ENCODE measurements at regions not wholly inside any gene's neighbourhood (a gene's known extent, or its start where the extent isn't known, plus 50 kb on each side); places are given as distances from the start of the nearest gene placed in this dataset.

DNA sequence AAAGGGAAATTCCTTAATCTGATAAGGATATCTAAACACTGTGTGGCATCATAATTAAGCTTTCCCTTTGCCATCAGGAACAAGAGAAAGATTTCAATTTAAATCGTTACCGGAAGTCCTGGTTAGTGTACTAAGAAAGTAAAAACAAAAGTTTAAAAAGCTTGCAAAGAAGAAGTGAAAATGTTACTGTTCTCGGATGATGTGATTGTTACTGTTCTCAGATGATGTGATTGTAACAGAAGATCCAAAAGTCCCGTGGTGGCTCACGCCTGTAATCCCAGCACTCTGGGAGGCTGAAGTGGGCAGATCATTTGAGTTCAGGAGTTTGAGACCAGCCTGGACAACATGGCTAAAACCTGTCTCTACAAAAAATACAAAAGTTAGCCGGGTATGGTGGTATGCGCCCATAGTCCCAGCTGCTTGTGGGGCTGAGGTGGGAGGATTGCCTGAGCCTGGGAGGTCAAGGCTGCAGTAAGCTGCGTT is 62.5 kb downstream of the RGS12 start (continued):
- TF ChIP-seq, protein P1, sequence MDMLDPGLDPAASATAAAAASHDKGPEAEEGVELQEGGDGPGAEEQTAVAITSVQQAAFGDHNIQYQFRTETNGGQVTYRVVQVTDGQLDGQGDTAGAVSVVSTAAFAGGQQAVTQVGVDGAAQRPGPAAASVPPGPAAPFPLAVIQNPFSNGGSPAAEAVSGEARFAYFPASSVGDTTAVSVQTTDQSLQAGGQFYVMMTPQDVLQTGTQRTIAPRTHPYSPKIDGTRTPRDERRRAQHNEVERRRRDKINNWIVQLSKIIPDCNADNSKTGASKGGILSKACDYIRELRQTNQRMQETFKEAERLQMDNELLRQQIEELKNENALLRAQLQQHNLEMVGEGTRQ (IDR thresholded peaks at IDR 0.05; ENCODE audit: borderline replicate concordance, low read depth, low read length) = no peak

DNA sequence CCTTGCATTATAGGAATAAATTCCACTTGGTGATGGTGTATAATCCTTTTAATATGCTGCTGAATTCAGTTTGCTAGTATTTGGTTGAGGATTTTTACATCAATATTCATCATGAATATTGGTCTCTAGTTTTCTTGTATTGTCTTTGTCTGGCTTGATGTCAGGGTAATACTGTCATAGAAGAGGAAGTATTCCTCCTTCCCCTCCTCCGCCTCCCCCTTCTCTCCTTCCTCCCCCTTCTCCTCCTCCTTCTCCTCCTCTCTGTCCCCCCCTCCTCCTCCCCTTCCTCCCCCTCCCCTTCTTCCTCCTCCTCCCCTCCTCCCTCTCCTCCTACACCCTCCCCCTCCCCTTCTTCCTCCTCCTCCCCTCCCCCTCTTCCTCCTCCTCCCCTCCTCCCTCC is 65.8 kb downstream of the RGS12 start:
- 100% methylated on average over 1 of the region's 1 CpG for WGBS (ENCODE audit: low lambda C conversion rate)
- TF ChIP-seq RAD21 (IDR thresholded peaks at IDR 0.05; ENCODE audit: low read length) (no peak), FOSL2 (IDR thresholded peaks at IDR 0.05; ENCODE audit: borderline replicate concordance, low read depth) (no peak), SIN3A (IDR thresholded peaks at IDR 0.05; ENCODE audit: borderline replicate concordance, low read depth, low read length) (no peak), RXRA (IDR thresholded peaks at IDR 0.05; ENCODE audit: borderline replicate concordance, low read depth) (no peak), TAF1 (IDR thresholded peaks at IDR 0.05; ENCODE audit: borderline replicate concordance, low read depth, low read length) (no peak), MEF2A (IDR thresholded peaks at IDR 0.05; ENCODE audit: borderline replicate concordance, low read depth) (no peak), POLR2AphosphoS5 (IDR thresholded peaks at IDR 0.05; ENCODE audit: low read depth, low read length) (no peak), FOXJ3 (CRISPR knock-in tag; IDR thresholded peaks at IDR 0.05) (no peak), FOXM1 (IDR thresholded peaks at IDR 0.05; ENCODE audit: low read depth) (no peak)
- TF ChIP-seq, protein P2, sequence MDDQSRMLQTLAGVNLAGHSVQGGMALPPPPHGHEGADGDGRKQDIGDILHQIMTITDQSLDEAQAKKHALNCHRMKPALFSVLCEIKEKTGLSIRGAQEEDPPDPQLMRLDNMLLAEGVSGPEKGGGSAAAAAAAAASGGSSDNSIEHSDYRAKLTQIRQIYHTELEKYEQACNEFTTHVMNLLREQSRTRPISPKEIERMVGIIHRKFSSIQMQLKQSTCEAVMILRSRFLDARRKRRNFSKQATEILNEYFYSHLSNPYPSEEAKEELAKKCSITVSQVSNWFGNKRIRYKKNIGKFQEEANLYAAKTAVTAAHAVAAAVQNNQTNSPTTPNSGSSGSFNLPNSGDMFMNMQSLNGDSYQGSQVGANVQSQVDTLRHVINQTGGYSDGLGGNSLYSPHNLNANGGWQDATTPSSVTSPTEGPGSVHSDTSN (IDR thresholded peaks at IDR 0.05) = no peak
- TF ChIP-seq, protein P3, sequence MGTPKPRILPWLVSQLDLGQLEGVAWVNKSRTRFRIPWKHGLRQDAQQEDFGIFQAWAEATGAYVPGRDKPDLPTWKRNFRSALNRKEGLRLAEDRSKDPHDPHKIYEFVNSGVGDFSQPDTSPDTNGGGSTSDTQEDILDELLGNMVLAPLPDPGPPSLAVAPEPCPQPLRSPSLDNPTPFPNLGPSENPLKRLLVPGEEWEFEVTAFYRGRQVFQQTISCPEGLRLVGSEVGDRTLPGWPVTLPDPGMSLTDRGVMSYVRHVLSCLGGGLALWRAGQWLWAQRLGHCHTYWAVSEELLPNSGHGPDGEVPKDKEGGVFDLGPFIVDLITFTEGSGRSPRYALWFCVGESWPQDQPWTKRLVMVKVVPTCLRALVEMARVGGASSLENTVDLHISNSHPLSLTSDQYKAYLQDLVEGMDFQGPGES (IDR thresholded peaks at IDR 0.05; ENCODE audit: low read depth, low read length) = no peak
- TF ChIP-seq, protein P4, sequence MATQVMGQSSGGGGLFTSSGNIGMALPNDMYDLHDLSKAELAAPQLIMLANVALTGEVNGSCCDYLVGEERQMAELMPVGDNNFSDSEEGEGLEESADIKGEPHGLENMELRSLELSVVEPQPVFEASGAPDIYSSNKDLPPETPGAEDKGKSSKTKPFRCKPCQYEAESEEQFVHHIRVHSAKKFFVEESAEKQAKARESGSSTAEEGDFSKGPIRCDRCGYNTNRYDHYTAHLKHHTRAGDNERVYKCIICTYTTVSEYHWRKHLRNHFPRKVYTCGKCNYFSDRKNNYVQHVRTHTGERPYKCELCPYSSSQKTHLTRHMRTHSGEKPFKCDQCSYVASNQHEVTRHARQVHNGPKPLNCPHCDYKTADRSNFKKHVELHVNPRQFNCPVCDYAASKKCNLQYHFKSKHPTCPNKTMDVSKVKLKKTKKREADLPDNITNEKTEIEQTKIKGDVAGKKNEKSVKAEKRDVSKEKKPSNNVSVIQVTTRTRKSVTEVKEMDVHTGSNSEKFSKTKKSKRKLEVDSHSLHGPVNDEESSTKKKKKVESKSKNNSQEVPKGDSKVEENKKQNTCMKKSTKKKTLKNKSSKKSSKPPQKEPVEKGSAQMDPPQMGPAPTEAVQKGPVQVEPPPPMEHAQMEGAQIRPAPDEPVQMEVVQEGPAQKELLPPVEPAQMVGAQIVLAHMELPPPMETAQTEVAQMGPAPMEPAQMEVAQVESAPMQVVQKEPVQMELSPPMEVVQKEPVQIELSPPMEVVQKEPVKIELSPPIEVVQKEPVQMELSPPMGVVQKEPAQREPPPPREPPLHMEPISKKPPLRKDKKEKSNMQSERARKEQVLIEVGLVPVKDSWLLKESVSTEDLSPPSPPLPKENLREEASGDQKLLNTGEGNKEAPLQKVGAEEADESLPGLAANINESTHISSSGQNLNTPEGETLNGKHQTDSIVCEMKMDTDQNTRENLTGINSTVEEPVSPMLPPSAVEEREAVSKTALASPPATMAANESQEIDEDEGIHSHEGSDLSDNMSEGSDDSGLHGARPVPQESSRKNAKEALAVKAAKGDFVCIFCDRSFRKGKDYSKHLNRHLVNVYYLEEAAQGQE (IDR thresholded peaks at IDR 0.05; ENCODE audit: low read depth, low read length) = no peak
- no peak overlapping the region for H2AFZ ChIP-seq (ENCODE audit: low read depth)
- no peak for DNase-seq
- H3K4me2 ChIP-seq = no peak overlapping the region
- H3K27ac ChIP-seq (ENCODE audit: low read depth in 2 of 2, low read length in 1 of 2) = no peak overlapping the region
- H3K79me2 ChIP-seq (ENCODE audit: insufficient read depth) = peaks cover 37% of the 10 kb centered on the region; the same call in 1 of the 2 replicates
- CTCF ChIA-PET = no interaction called here
- H3K27me3 ChIP-seq (ENCODE audit: insufficient read depth) = no peaks in the 10 kb centered on the region
- peaks cover 16% of the 10 kb centered on the region for H3F3A ChIP-seq (replicated peaks; ENCODE audit: insufficient read depth)
- H3K9ac ChIP-seq = no peak overlapping the region
- H3K4me3 ChIP-seq (ENCODE audit: low read depth in 2 of 2, low read length in 1 of 2) = no peak overlapping the region
- peaks cover 0 to 6% of the 10 kb centered on the region in 2 experiments for H3K36me3 ChIP-seq (replicated peaks in 1 of 2; ENCODE audit: control insufficient read depth in 1 of 2, insufficient read depth in 2 of 2, low read length in 1 of 2)
- no peaks in the 10 kb centered on the region for H3K9me2 ChIP-seq
- POLR2A ChIA-PET = no interaction called here
- peaks cover 15% of the 10 kb centered on the region; the same call in 1 of the 2 replicates for H4K20me1 ChIP-seq (ENCODE audit: insufficient read depth)
- H3K9me3 ChIP-seq = no peaks in the 10 kb centered on the region
- no peaks in the 10 kb centered on the region for H3K4me1 ChIP-seq (ENCODE audit: control insufficient read depth in 1 of 2, insufficient read depth in 2 of 2, low read depth in 1 of 2, low read length in 1 of 2)

Data from SK-N-SH (cell line).